ENCODE measurements at regions not wholly inside any gene's neighbourhood (a gene's known extent, or its start where the extent isn't known, plus 50 kb on each side); places are given as distances from the start of the nearest gene placed in this dataset.

DNA sequence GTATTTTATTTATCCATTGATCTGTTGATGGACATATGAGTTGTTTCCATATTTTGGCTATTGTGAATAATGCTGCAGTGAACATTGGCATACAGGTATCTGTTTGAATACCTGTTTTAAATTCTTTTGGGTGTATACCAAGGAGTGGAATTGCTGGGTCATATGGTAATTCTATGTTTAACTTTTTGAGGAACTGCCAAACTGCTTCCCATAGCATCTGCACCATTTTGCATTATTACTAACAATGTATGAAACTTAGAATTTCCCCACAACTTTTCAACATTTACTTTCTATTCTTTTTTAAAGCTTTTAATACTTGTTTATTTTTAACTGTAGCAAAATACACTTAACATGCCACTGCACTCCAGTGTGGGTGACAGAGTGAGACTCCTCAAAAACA is 57.0 kb upstream of the MSN start:
- Histone ChIP-seq H3K4me1 (ENCODE audit: control insufficient read depth, insufficient read depth, low read length) (no peaks in the 10 kb centered on the region), H3K27me3 (ENCODE audit: control insufficient read depth, insufficient read depth, low read length) (no peaks in the 10 kb centered on the region), H3K36me3 (ENCODE audit: control insufficient read depth, insufficient read depth, low read length) (no peaks in the 10 kb centered on the region), H3K9ac (ENCODE audit: low read length) (no peak overlapping the region), H3K9me3 (ENCODE audit: control insufficient read depth, low read length) (no peaks in the 10 kb centered on the region), H3K4me3 (ENCODE audit: low read length) (no peak overlapping the region)

DNA sequence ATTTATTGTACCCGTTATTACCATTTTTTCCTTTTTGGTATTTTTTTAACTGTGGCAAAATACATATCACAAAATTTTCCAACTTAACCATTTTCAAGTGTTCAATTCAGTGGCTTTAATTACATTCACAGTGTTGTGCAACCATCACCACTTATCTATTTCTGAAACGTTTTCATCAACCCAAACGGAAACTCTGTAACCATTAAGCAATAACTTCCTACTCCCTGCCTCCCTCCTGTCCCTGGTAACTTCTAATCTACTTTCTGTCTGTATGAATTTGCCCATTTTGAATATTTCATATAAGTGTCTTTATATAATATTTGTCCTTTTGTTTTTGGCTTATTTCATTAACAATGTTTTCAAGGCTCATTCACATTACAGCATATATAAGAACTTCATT is 57.4 kb upstream of the MSN start:
- H3K9ac ChIP-seq (ENCODE audit: low read length), result no peak overlapping the region

DNA sequence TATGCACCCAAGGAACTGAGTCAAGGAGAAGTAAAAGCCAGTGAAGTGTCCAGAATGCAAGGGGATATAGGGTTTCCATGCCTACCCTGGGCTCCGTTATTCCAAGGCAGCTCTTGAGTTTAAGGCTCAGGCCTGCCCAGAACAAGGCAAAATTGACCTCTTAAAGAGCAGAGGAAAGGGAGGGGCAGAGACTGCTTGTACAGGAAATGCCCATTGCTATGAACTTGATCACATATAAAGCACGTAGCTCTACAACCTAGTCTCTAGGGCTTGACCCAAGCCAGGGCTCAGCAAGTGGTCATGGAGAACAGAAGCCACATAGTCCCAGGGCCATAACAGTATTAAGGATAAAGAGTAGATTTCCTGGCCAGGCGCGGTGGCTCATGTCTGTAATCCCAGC is 58.2 kb upstream of the MSN start:
- H3K27me3 ChIP-seq (ENCODE audit: control insufficient read depth, insufficient read depth, low read length), result no peaks in the 10 kb centered on the region
- no peaks in the 10 kb centered on the region for H3K4me1 ChIP-seq (ENCODE audit: control insufficient read depth, insufficient read depth, low read length)
- H3K9me3 ChIP-seq (ENCODE audit: control insufficient read depth, low read length), result no peaks in the 10 kb centered on the region
- H3K36me3 ChIP-seq (ENCODE audit: control insufficient read depth, insufficient read depth, low read length), result no peaks in the 10 kb centered on the region
- H3K4me3 ChIP-seq (ENCODE audit: low read length), result no peak overlapping the region
- H3K9ac ChIP-seq (ENCODE audit: low read length), result no peak overlapping the region

More for the DNA sequence above, 57.4 kb upstream of the MSN start:
- H3K36me3 ChIP-seq (ENCODE audit: control insufficient read depth, insufficient read depth, low read length), result no peaks in the 10 kb centered on the region
- H3K4me1 ChIP-seq (ENCODE audit: control insufficient read depth, insufficient read depth, low read length), result no peaks in the 10 kb centered on the region
- no peaks in the 10 kb centered on the region for H3K9me3 ChIP-seq (ENCODE audit: control insufficient read depth, low read length)
- no peaks in the 10 kb centered on the region for H3K27me3 ChIP-seq (ENCODE audit: control insufficient read depth, insufficient read depth, low read length)
- no peak overlapping the region for H3K4me3 ChIP-seq (ENCODE audit: low read length)

DNA sequence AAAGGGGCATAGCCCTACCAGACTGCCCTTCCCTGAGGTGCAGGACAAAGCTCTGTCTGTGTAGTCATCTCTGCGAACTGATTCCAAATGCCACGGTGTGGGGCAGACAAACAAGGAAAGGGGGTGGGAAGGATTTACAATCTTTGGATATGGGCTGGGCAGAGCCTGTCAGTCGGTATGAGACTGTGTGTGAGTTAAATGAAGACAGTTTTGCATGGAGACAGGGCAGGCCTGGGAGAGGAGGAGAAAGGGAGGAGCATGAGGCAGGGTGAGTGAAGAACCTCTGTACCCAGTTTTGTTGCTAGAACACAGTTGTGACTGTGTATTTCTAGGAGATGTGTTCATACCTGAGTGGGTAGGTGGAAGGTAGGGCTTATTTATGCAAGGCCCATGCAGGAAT is 59.4 kb upstream of the MSN start:
- H3K27me3 ChIP-seq (ENCODE audit: control insufficient read depth, insufficient read depth, low read length), result no peaks in the 10 kb centered on the region
- H3K9ac ChIP-seq (ENCODE audit: low read length), result no peak overlapping the region
- no peaks in the 10 kb centered on the region for H3K9me3 ChIP-seq (ENCODE audit: control insufficient read depth, low read length)
- no peak overlapping the region for H3K4me3 ChIP-seq (ENCODE audit: low read length)
- H3K4me1 ChIP-seq (ENCODE audit: control insufficient read depth, insufficient read depth, low read length), result no peaks in the 10 kb centered on the region
- H3K36me3 ChIP-seq (ENCODE audit: control insufficient read depth, insufficient read depth, low read length), result no peaks in the 10 kb centered on the region

DNA sequence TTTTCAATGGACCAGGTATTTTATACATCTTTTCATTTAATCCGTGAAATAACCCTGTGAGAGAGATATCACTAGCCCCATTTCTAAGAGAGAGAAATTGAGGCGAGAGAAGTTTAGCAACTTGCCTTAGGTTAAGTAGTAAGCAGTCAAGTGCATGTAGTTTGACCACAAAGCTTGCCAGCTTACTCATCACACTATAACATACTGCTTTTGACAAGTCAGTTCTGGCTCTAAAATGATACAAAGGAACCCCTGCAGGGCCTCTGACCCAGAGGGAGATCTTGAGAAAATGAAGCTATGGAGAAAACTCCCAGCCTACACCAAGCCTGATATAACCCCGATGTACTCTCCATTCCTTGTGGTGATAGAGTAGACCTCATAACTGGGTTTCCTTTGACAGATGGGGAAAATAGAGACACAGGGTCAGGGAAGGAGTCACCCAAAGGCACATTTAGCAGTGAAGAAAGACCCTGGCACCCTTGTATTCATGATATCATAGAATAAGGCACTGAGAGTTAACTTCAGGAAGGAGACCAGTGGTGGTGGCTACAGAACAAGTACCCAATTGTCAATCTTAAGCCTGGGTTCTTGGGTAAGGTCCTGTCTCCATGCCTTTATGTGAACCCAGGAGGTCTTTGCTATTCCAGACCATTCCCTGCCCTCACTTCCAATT is 60.2 kb upstream of the MSN start:
- no peaks in the 10 kb centered on the region for H3K9me3 ChIP-seq (ENCODE audit: control insufficient read depth, low read length)
- H3K4me1 ChIP-seq (ENCODE audit: control insufficient read depth, insufficient read depth, low read length), result peaks cover 2% of the 10 kb centered on the region
- no peaks in the 10 kb centered on the region for H3K27me3 ChIP-seq (ENCODE audit: control insufficient read depth, insufficient read depth, low read length)
- H3K4me3 ChIP-seq (ENCODE audit: low read length), result no peak overlapping the region
- no peaks in the 10 kb centered on the region for H3K36me3 ChIP-seq (ENCODE audit: control insufficient read depth, insufficient read depth, low read length)
- no peak overlapping the region for H3K9ac ChIP-seq (ENCODE audit: low read length)

DNA sequence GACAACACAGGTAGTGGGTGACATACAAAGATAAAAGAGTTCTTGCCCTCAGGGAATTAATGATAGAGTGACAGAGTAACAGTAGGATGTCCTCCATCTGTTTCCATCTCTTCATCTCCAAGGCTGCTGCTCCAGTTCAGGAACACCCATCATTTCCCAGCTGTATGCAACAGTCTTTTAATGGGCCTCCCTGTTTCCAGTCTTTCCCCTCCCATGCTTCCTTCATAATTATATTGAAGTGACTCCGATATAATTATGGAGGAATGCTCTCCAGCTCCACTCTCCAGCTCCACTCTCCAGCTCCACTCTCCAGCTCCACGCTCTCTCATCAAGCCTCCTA is 65.3 kb upstream of the MSN start:
- H3K36me3 ChIP-seq (ENCODE audit: control insufficient read depth, insufficient read depth, low read length), result no peaks in the 10 kb centered on the region
- H3K4me3 ChIP-seq (ENCODE audit: low read length), result no peak overlapping the region
- H3K9me3 ChIP-seq (ENCODE audit: control insufficient read depth, low read length), result no peaks in the 10 kb centered on the region
- peaks cover 15% of the 10 kb centered on the region for H3K4me1 ChIP-seq (ENCODE audit: control insufficient read depth, insufficient read depth, low read length)
- H3K27me3 ChIP-seq (ENCODE audit: control insufficient read depth, insufficient read depth, low read length), result no peaks in the 10 kb centered on the region
- no peak overlapping the region for H3K9ac ChIP-seq (ENCODE audit: low read length)

DNA sequence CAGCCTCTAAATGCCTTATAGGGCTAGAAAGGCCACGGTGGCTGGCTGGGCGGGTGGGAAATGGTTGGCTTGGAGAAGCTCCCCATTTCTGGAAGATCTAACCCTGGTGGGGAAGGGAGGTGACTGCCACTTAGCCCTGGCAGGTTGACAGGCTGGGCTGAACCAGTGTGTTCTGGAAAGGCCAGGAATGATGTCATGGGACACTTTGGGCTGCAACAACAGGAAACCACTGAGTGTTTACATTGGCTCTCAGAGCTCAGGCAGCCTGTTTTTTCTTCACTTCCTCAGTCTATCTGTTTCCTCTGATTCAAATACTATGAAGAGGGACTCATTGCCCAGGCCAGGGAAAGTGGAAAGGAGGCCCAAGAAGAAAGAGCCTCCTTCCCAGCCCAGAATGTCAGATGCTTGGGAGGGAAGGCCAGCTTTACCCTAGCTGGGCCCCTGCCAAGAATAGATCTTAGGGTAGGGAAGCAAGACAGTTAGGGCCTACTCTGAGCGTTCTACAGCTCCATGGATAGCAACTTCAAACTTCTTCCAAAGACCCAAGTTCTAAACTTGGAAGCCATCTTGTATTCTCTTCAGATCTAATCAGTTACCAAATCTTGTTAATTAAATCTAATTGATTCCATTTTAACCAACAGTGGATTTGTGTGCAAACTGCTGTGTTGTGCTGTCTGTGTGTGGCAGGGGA is 65.8 kb upstream of the MSN start:
- Histone ChIP-seq H3K27me3 (ENCODE audit: control insufficient read depth, insufficient read depth, low read length) (no peaks in the 10 kb centered on the region), H3K9ac (ENCODE audit: low read length) (no peak overlapping the region), H3K9me3 (ENCODE audit: control insufficient read depth, low read length) (no peaks in the 10 kb centered on the region), H3K4me1 (ENCODE audit: control insufficient read depth, insufficient read depth, low read length) (peaks cover 15% of the 10 kb centered on the region), H3K36me3 (ENCODE audit: control insufficient read depth, insufficient read depth, low read length) (no peaks in the 10 kb centered on the region), H3K4me3 (ENCODE audit: low read length) (no peak overlapping the region)

DNA sequence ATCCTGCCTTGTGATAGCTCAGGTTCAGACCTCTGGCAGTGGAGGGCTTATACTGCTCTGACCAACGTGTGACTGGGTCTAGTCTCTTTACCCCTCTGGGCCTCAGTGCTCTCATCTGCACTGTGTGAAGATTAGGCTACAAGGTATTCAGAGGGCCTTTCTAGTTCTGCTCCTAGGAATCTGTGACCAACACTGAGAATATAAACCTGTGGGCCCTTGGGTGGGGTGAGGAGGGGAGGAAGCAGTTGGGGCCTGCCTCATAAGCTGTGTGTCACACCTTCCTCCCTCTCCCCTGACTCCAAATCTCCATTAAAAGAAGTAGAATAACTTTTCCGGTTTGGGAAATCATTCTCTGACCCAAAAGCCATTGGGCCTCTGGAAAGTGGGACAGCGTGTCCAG is 66.3 kb upstream of the MSN start:
- Histone ChIP-seq H3K4me3 (ENCODE audit: low read length) (no peak overlapping the region), H3K9me3 (ENCODE audit: control insufficient read depth, low read length) (no peaks in the 10 kb centered on the region), H3K36me3 (ENCODE audit: control insufficient read depth, insufficient read depth, low read length) (no peaks in the 10 kb centered on the region), H3K27me3 (ENCODE audit: control insufficient read depth, insufficient read depth, low read length) (no peaks in the 10 kb centered on the region), H3K9ac (ENCODE audit: low read length) (no peak overlapping the region), H3K4me1 (ENCODE audit: control insufficient read depth, insufficient read depth, low read length) (peaks cover 15% of the 10 kb centered on the region)

DNA sequence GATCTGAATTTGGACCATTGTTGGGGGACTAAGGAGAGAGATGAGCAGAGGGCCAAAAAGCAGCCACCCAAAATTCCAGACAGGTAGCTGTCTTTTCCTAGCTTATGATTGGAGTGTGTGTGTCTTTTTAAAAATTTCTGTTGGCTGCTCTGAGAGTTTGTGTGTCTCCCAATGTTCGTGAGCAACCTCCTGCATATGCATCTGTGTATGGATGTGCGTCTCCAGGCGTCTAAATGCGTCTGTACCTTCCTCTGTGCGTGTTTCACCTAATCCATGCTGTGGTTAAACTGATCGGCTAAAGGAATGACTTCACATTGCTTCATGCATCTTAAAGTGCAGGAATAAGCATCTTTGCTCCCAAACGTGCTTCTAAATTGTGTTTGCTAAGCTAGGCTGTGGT is 65.5 kb upstream of the LAS1L start:
- Histone ChIP-seq H3K9ac (ENCODE audit: low read length) (no peak overlapping the region), H3K4me1 (ENCODE audit: control insufficient read depth, insufficient read depth, low read length) (peaks cover 19% of the 10 kb centered on the region), H3K36me3 (ENCODE audit: control insufficient read depth, insufficient read depth, low read length) (no peaks in the 10 kb centered on the region), H3K4me3 (ENCODE audit: low read length) (no peak overlapping the region), H3K9me3 (ENCODE audit: control insufficient read depth, low read length) (no peaks in the 10 kb centered on the region), H3K27me3 (ENCODE audit: control insufficient read depth, insufficient read depth, low read length) (no peaks in the 10 kb centered on the region)

DNA sequence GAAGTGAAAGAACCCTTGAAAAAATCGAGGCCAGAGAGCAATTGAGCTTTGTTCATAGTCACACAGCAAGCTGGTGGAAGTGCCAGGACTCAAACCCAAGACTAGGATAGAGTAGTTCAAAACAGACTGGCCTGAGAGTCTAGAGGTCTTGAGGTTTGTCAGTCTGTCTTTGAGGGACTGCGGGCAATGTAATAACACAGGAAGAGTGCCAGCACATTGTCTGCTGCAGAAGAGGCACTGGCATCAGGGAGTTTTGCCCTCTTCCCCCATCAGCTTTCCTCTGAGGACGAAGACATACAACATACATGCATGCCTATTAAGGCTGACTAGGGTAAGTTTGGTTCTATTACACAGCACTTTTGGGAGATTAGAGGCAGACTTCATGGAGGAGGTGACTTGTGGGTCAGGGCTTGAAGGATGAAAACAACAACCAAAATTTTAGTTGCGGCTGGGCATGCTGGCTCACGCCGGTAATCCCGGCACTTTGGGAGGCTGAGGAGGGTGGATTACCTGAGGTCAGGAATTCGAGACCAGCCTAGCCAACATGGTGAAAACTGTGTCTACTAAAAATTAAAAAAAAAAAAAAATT is 64.1 kb upstream of the LAS1L start:
- Histone ChIP-seq H3K36me3 (ENCODE audit: control insufficient read depth, insufficient read depth, low read length) (no peaks in the 10 kb centered on the region), H3K4me3 (ENCODE audit: low read length) (no peak overlapping the region), H3K9me3 (ENCODE audit: control insufficient read depth, low read length) (no peaks in the 10 kb centered on the region), H3K27me3 (ENCODE audit: control insufficient read depth, insufficient read depth, low read length) (no peaks in the 10 kb centered on the region), H3K9ac (ENCODE audit: low read length) (no peak overlapping the region), H3K4me1 (ENCODE audit: control insufficient read depth, insufficient read depth, low read length) (peaks cover 20% of the 10 kb centered on the region)

DNA sequence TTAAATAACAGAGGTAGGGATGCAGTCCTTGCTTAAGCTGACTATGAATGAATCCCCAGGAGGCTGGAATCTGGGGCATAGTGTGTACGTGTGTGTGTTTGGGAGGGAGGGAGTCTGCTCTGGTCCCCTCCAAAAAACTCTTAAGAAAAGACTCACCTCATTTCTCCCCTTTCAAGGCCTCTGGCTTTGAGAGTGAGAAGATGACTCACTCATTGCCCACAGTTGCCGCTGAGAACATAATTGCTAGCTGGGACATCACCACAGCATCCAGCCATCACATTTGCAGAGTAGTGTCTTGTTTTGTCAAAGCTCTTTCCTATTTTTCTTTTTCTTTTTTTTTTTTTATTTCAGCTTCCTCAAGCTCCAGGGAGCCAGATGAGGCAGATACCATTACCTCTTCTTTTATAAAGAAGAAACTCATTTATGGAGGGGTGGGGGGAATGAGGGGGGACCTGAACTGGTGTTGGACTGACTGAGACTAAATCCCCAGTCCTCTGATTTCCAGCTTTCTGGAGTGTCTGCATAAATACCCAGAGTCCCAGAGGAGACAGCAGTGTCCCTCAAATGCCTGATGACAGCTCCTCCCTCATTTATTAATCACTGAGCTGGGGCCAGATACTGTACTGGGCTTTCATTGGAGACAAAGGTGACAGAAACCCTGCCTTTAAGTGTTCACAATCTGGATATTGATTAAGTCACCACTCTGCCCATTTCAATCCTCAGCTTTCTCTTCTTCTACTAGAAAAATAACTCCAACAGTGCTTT is 61.9 kb upstream of the LAS1L start:
- Histone ChIP-seq H3K36me3 (ENCODE audit: control insufficient read depth, insufficient read depth, low read length) (no peaks in the 10 kb centered on the region), H3K9me3 (ENCODE audit: control insufficient read depth, low read length) (no peaks in the 10 kb centered on the region), H3K27me3 (ENCODE audit: control insufficient read depth, insufficient read depth, low read length) (no peaks in the 10 kb centered on the region), H3K4me3 (ENCODE audit: low read length) (no peak overlapping the region), H3K9ac (ENCODE audit: low read length) (no peak overlapping the region), H3K4me1 (ENCODE audit: control insufficient read depth, insufficient read depth, low read length) (peaks cover 11% of the 10 kb centered on the region)

DNA sequence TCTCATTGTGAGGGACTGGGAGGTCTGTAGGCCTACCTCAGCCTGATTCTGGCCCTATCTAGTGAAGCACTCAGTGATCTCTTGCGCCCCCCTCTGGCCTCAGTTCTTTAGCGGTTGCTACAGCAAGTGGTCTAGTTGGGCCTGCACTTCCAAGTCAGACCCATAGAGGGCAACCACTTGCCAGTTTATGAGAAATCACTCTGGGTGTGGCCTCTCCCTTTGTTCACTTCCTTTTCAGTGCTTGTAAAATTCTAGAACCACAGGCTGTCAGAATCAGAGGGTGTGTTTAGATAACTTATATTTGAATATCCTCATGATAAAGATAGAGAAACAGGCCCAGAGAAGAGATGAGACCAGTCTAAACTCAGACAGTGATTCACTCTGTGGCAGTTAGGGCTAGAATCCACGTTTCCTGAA is 60.9 kb upstream of the LAS1L start:
- H3K4me3 ChIP-seq (ENCODE audit: low read length), result no peak overlapping the region
- no peak overlapping the region for H3K9ac ChIP-seq (ENCODE audit: low read length)
- no peaks in the 10 kb centered on the region for H3K27me3 ChIP-seq (ENCODE audit: control insufficient read depth, insufficient read depth, low read length)
- H3K9me3 ChIP-seq (ENCODE audit: control insufficient read depth, low read length), result no peaks in the 10 kb centered on the region
- peaks cover 5% of the 10 kb centered on the region for H3K4me1 ChIP-seq (ENCODE audit: control insufficient read depth, insufficient read depth, low read length)
- H3K36me3 ChIP-seq (ENCODE audit: control insufficient read depth, insufficient read depth, low read length), result no peaks in the 10 kb centered on the region

Data from mucosa of stomach (tissue), 1 donor.